ENCODE measurements at regions not wholly inside any gene's neighbourhood (a gene's known extent, or its start where the extent isn't known, plus 50 kb on each side); places are given as distances from the start of the nearest gene placed in this dataset.
"Not testable (repeated sequence)": the region's sequence is repeated elsewhere in the genome, so short reads cannot be mapped to it uniquely, and the experiment has no call there.

DNA sequence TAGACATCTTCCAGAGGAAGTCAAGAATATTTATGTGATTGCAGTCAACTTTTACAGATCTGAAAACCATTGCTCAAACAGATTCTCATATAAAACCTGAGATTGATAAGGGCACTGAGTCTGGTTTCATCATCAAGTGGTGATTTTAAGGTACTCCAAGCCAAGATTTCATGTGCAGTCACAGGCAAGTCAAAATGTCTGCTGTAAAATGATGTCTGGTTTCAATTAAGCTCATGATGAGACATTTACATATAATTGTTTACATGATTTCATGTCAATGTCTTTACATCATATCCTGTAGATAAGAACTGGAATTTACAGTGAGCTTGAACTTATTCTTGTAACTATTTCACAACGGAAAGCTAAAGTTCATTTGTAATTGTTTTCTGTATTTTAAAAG is 1215.5 kb downstream of the ROBO2 start:
- DNase-seq (ENCODE audit: low spot score) = no peak

- DNase-seq (ENCODE audit: low spot score) = no peak
Measured at GRCh38 chr3:78256123-78256522, 1216.2 kb downstream of the ROBO2 start.

- DNase-seq (ENCODE audit: low spot score) = no peak
Measured at GRCh38 chr3:78257951-78258530, 1218.1 kb downstream of the ROBO2 start.

GRCh38 chr3:78258798-78259197 is 1218.9 kb downstream of the ROBO2 start:
- no peak for DNase-seq (ENCODE audit: low spot score)

GRCh38 chr3:78260388-78260787 is 1220.5 kb downstream of the ROBO2 start:
- DNase-seq (ENCODE audit: low spot score) = no peak

- not testable (repeated sequence) for DNase-seq (ENCODE audit: low spot score)
Measured at GRCh38 chr3:78266550-78266949, 1226.7 kb downstream of the ROBO2 start.

GRCh38 chr3:78267235-78267634 is 1227.3 kb downstream of the ROBO2 start:
- no peak for DNase-seq (ENCODE audit: low spot score)

DNA sequence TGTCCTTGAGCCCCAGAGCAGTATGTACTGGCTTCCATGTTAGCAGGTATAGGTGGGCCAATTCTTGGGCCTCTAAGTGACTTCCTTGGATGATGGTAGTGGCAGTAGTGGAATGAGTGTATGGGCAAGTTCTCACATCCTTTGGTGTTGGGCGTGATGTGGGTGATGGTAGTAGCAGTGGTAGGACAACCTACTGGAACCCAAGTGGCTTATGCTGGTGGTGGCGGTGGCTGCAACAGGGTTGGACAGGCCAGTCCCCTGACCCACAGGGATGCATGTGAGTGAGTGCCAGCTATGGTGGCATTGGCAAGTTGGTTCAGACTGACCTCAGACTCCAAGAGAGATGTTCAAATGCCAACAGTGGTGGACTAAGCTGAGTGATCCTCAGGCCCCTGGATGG is 1228.2 kb downstream of the ROBO2 start:
- no peak for DNase-seq (ENCODE audit: low spot score)

GRCh38 chr3:78268716-78269668 is 1229.1 kb downstream of the ROBO2 start:
- DNase-seq (ENCODE audit: low spot score) = no peak

DNA sequence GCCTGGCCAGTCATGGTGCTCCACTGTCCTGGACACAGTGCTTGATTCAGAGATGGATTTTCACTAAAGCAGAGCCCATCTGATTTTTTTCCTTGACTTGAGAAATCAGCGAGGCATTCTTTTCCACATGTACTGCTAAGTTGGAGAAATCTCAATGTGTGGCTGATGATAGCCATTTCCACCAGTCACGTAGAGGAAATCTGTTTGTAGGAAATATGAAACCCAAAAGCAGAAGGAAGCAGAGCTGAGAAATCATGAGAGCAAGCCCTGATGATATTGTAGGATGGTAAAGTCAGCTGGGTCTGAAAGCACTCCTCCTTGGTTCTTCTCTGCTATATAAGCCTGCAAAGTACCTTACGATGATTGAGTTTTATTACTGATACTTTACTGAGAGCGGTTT is 1233.4 kb downstream of the ROBO2 start:
- DNase-seq (ENCODE audit: low spot score) = no peak

- no peak for DNase-seq (ENCODE audit: low spot score)
Measured at GRCh38 chr3:78274475-78275065, 1234.7 kb downstream of the ROBO2 start.

DNA sequence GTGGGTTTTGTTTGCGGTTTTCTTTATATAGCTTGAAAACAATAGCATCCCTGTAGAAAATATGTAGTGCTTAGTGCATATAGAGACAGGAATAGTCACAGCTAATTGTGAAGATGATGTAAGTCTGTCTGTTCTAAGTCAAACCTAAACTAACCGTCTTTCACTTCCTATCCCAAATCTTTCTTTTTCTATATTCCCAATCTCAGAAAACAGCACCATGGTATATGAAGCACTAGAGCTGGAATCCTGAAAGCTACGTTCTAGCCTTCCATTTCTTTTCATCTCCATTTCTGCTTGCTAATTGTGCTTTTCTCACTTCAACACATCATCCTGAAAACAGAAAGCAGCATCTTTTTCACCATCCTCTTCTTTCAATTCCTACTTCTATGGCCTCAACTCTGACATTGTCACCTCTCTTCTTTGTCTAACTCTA is 1235.5 kb downstream of the ROBO2 start:
- no peak for DNase-seq (ENCODE audit: low spot score)

GRCh38 chr3:78277220-78277619 is 1237.3 kb downstream of the ROBO2 start:
- DNase-seq (ENCODE audit: low spot score) = no peak

GRCh38 chr3:78277801-78278200 is 1237.9 kb downstream of the ROBO2 start:
- DNase-seq (ENCODE audit: low spot score) = no peak

DNA sequence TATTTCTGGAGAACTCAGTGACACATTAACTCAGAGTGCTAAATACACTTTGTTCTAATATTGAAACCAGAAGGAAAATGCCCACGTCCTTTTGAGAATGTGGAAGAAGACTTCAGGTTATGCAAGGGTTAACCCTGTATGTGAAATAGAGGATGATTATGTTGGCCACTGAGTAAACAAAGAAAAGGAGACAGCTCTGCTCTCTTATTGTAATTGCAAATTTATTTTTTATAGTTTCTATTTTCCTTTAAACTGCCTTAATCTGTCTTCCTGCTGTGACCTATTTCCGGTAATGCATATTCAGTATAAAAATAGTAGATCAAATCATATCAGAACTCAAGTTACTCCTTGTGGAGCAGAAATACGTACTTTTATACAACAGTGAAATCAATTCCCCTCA is 1239.2 kb downstream of the ROBO2 start:
- no peak for DNase-seq (ENCODE audit: low spot score)

- no peak for DNase-seq (ENCODE audit: low spot score)
Measured at GRCh38 chr3:78281381-78281780, 1241.5 kb downstream of the ROBO2 start.

- no peak for DNase-seq (ENCODE audit: low spot score)
Measured at GRCh38 chr3:78283994-78284393, 1244.1 kb downstream of the ROBO2 start.

DNA sequence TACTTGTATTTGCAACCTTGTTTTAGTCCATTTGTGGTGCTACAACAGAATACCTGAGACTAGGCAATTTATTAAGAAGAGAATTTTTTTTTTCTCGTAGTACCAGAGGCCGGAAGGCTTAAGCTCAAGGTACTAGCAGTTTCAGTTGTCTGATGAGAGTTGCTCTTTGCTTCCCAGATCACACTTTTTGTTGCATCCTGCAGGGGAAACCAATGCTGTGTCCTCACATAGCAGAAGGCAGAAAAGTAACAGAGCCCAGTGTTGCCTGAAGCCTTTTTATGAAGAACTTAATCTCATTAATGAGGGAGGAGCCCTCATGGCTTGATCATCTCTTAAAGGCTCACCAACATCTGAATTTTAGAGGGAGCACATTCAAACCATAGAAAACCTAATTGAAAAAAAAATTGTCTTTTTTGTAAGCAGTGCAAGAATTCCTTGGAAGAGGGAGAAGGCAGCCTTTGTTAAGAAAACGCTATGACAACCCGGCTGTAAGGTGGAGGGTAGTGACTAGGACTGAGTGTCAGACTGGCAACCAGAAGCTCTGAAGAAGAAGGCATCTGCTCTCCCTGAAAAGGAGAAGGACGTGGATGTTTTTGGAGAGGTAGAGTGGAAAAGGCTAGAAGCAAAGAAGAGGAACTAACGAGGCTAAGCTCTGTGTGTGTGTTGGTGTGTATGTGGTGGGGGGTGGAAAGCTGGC is 1245.3 kb downstream of the ROBO2 start:
- no peak for DNase-seq (ENCODE audit: low spot score)

DNA sequence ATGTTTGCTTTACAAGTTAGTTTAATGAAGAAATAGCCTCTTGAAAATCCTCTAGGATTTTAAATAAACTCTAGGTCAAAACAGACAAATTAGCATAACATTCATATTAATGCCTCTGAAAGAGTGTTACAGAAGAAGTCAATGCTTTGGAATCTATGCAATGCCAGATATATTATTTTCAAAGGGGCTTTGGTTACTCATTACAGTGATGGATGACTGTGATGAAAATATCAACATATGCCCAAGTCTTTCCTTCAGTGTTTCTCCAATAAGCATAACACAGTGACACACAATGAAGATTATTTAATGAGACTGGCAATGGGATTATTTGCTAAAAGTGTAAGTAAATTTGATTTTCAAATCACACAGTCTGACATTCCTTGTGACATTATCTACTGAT is 1247.2 kb downstream of the ROBO2 start:
- DNase-seq (ENCODE audit: low spot score) = no peak

GRCh38 chr3:78293284-78293683 is 1253.4 kb downstream of the ROBO2 start:
- DNase-seq (ENCODE audit: low spot score) = no peak

DNA sequence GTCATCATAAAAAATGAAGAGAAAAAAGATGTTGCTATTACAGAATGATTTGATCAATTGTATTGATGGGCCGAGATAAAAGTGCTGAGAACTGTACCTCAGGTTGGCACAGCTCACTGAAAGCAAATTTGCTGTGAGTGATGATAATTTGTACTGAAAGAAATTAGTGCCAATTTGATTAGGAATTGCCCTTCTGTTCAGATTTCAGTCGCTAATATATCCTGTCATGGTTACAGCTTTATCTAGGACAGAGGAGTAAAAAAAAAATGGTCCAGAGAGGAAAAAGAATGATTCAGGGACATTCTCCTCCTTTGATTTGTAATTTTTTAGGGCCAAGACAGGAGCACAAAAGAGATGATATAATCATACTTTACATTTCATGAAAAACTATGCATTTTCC is 1264.2 kb downstream of the ROBO2 start:
- DNase-seq (ENCODE audit: low spot score) = no peak

DNA sequence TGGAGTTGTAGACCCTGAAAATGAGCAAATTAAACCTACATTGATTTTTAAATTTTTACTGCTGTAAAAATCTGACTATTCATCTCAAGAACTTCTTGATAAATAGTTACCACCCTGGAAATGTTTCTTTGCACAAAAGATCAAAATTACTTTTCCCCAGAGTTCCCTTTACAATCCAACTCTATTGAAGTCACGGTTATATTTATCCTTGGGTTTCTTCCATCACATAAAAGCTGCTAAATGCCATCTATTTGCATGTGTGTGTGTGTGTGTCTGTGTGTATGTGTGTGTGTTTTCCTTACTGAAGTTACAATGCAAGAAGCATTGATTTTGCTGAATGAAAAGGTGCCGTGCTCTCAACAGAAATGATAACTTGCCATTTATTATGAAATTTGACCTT is 1273.0 kb downstream of the ROBO2 start:
- DNase-seq (ENCODE audit: low spot score) = no peak

- DNase-seq (ENCODE audit: low spot score) = no peak
Measured at GRCh38 chr3:78313332-78313731, 1273.4 kb downstream of the ROBO2 start.

Measured in pons (tissue), 1 donor.